GM19035 (cell line): ENCODE measurements at regions not wholly inside any gene's neighbourhood (a gene's known extent, or its start where the extent isn't known, plus 50 kb on each side); places are given as distances from the start of the nearest gene placed in this dataset.

Experiments
- ATAC-seq: cut with Tn5 transposase; IDR thresholded peaks from one replicate; pipeline ENCODE4 v1.9.1; 2021; ENCODE audit not compliant: unreplicated experiment

DNA sequence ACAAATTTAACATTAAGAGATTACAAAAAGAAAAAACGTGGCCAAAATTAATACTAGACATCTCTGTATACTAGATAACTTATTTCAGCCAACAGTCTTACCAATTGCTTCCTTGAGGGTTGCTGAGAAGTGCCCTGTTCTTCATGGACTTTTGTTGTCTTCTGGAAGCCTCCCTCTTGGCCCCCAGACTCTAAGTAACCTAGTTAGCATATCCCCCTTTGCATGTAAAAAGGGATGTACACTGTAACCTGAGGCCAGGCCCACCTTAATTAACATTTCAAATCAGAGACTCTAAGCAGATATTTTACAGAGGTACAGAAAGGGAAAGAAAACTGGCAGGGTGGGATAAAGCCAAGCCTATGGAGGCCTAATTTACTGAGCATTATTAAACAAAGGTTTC, 1047.3 kb downstream of the ADGRL2 start:
- ATAC-seq, result no peak

DNA sequence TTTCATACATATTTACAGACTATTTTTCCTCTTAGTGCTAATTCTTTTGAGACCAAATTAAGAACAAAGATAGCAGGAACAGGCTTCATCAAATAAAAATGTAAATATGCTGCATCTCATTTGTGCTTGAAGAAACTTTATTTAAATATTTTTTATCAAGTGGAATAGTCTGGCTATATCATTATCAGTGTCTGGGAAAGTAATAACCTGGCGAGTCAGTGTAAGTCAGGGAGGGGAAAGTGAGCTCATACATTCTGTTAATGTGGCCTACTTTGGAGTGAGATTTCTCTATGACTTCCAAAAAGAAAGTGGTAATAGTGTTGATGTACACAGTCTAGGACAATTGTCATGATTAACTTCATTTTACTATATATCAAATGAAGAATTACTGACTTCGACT, 1045.1 kb downstream of the ADGRL2 start:
- no peak for ATAC-seq

DNA sequence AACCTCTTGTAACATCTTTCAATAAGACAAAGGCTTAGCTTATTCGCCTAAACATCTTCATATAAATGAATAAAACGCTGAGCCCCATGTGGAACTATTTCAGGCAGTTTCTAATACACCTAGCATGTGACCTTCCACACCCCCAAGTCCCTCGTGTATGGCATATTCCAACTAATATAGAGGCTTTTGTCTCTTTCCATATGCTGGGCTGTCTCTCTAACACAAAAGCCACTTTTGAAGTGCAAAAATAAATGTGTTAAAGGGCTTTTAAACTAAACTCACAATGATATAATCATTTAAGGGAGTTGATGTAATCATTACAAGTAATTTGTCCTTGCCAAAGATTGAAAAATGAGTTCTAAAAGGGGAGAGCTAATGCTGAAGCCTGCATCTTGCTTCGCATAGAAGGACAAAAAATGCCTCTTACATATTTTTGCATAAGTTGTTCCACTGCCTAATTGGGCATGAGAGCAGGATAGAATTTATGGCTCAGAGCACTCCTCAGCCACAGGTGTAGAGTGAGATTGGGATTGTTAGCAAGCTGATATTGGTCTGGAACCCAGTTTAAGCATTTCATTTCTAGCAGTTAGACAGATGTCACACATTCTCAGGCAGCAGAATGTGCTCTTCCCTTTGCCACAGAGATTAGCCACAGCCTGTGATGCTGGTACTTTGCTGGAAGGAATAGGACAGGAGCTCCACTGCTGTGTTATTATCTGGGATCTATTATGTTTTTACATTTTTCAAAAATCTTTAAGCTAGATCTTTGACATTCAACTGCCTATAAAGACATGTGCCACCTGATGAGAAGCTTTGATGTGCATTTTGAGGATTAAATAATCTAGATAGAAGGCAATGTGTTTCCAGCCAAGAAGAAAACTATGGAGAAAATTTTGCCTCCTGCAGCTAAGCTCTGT, 1044.4 kb downstream of the ADGRL2 start:
- ATAC-seq, result no peak

GRCh38 chr1:82844447-82844846, 1043.7 kb downstream of the ADGRL2 start:
- ATAC-seq, result no peak

- no peak for ATAC-seq
Observed at GRCh38 chr1:82843876-82844275, 1043.1 kb downstream of the ADGRL2 start.

GRCh38 chr1:82840192-82840591, 1039.5 kb downstream of the ADGRL2 start:
- ATAC-seq, result no peak

DNA sequence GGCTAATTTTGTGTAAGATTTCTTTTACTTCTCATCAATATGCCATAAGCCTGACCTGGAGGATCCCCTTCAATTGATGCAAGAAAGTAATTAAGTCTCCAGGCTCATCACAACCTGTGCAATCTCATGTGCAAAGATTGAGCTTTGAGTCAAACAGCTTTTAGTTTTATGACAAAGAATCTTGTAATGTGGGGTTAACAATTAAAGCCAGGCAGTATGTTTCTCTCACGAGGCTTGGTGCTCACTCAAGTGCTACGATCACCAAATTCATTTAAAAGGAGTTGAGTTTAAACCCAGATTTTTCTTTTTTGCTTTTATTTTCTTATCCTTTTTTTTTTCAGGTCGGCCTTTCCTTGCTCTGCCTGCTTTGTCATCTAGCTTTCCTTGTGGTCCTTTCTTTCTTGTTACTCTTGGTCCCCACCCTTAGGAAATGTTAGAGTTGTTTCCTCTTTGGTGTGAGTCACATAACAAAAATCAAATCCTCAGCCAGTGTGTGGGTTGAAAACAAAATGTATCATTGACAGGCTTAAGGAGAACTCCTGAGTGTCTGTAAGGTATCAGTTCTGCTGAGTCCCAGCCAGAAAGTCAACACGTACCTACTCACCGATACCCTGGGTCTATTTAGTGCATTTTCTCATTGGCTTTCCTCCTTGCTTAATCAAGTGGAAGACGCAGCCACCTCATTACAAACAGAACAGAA, 1037.2 kb downstream of the ADGRL2 start:
- ATAC-seq, result no peak

GRCh38 chr1:82836973-82837680, 1036.4 kb downstream of the ADGRL2 start:
- ATAC-seq, result no peak

GRCh38 chr1:82836213-82836972, 1035.7 kb downstream of the ADGRL2 start:
- ATAC-seq, result no peak

- ATAC-seq, result no peak
Observed at GRCh38 chr1:82830690-82831380, 1030.1 kb downstream of the ADGRL2 start.

DNA sequence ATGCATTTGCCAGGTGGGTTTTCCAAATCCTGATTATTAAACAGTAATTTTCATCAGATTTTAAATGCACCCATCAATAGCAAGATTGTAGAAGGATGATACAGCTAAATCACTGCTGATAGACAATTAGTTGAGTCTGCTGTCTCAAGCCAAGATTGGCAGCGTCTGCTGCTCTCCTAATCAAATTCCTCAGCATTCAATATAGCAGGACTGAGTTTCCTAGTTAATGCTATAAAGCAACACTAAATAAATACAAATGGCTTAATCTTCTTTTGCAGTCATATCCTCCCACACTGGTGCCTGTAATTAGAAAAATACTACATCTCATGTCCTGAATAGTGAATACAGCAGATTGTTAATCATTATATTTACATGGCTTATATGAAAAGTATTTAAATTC, 1028.8 kb downstream of the ADGRL2 start:
- no peak for ATAC-seq

GRCh38 chr1:82823876-82824275, 1023.1 kb downstream of the ADGRL2 start:
- ATAC-seq, result no peak

GRCh38 chr1:82820816-82821215, 1020.1 kb downstream of the ADGRL2 start:
- ATAC-seq, result no peak

GRCh38 chr1:82819234-82819633, 1018.5 kb downstream of the ADGRL2 start:
- ATAC-seq, result peak; percentile 72

DNA sequence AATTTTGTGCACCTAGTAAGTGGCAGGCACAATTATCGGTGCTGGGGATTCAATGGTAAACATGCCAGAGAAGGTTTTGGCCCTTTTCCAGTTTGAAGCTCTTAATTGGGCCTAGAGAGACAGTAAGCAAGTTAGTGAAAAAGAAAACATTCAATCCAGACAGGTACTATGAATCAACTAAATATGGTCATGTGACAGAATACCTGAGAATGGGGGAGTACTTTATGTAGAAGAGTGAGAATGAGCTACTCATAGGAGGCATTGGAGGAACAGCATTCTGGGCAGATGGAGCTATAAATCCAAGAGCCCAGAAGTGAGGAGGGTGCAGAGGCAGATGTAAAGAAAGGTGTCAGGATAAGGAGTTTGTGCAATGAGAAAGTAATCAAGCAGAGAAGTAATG, 1017.9 kb downstream of the ADGRL2 start:
- no peak for ATAC-seq

DNA sequence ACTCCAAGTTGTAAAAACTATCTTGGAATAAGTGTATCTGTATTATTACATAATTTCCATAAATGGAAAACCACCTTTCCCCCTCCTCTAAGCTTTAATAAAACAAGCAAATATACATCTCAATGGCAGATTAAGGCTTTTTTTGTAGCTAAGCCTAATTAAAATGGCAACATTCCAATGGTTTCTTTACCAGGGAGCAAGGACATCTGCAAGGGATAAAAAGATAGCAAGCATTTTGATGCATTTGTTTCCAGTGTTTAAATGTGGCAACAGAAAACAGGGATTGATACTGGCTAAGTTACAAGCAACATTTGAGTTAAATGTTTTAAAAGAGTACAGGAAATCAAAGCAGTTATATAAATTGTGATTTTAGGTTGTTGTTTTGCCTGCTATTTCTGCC, 1012.7 kb downstream of the ADGRL2 start:
- ATAC-seq, result no peak

- no peak for ATAC-seq
Observed at GRCh38 chr1:82810601-82811000, 1009.9 kb downstream of the ADGRL2 start.

- no peak for ATAC-seq
Observed at GRCh38 chr1:82807563-82807962, 1006.8 kb downstream of the ADGRL2 start.

- ATAC-seq, result no peak
Observed at GRCh38 chr1:82806133-82806532, 1005.4 kb downstream of the ADGRL2 start.

- ATAC-seq, result no peak
Observed at GRCh38 chr1:82801176-82801575, 1000.4 kb downstream of the ADGRL2 start.
